ENCODE measurements at regions not wholly inside any gene's neighbourhood (a gene's known extent, or its start where the extent isn't known, plus 50 kb on each side); places are given as distances from the start of the nearest gene placed in this dataset.

DNA sequence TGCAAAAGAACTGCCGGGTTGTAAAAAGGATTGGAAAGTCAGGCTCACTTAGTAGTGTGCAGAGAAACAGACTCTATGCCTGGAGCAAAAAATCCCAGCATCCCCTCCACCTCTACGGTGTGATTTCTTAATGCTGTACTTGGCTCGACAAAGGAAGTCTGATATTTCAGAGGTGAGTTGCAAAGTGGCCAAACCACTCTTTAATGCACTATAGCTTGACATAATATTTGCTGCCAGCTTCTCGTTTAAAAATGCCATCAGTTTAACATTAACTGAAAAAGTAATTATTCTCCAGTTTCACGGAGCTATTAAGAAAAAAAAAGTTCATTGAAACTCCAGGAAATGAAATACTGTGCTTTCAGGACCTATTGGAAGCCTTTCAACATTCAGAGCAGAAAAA is 448.3 kb upstream of the ZFP42 start:
- Histone ChIP-seq H3K27ac (ENCODE audit: insufficient read length, low read depth, low read length) (no peak overlapping the region), H2BK20ac (ENCODE audit: low read depth, low read length, poor library complexity, severe bottlenecking) (no peak overlapping the region), H4K8ac (replicated peaks; ENCODE audit: insufficient read length, low read depth, low read length) (no peak overlapping the region), H4K20me1 (ENCODE audit: control insufficient read depth, insufficient read depth, insufficient read length) (no peaks in the 10 kb centered on the region), H3K14ac (ENCODE audit: insufficient read depth, low read length) (no peak overlapping the region), H3K9ac (ENCODE audit: extremely low read depth, insufficient read length, low read length) (no peak overlapping the region), H4K91ac (ENCODE audit: insufficient read length, low read depth, low read length) (no peak overlapping the region), H2BK5ac (ENCODE audit: insufficient read length, low read length) (no peak overlapping the region), H3K23ac (ENCODE audit: insufficient read length, low read depth, low read length) (no peak overlapping the region), H2BK120ac (ENCODE audit: low read depth, low read length, poor library complexity, severe bottlenecking) (no peak overlapping the region), H3K23me2 (ENCODE audit: insufficient read length, low read depth, low read length, poor library complexity, severe bottlenecking) (no peaks in the 10 kb centered on the region), H3K56ac (ENCODE audit: insufficient read length, low read depth, low read length) (no peak overlapping the region), H2AFZ (ENCODE audit: low read length) (no peak overlapping the region), H3K18ac (ENCODE audit: insufficient read length, low read depth, low read length) (no peak overlapping the region), H3K27me3 (ENCODE audit: insufficient read depth, low read length) (no peaks in the 10 kb centered on the region), H2BK12ac (ENCODE audit: insufficient read length, low read depth, low read length) (no peak overlapping the region), H2AK5ac (ENCODE audit: insufficient read length, low read length) (no peak overlapping the region), H3K4me2 (ENCODE audit: insufficient read depth, insufficient read length, low read length) (no peak overlapping the region), H3K4me1 (ENCODE audit: insufficient read depth, low read length) (no peaks in the 10 kb centered on the region; the same call in 1 of the 2 replicates), H3K9me3 (ENCODE audit: control insufficient read depth, low read depth, low read length) (no peaks in the 10 kb centered on the region), H2BK15ac (ENCODE audit: low read depth, low read length) (no peak overlapping the region), H4K5ac (ENCODE audit: insufficient read length, low read depth, low read length) (no peak overlapping the region), H3K79me2 (ENCODE audit: insufficient read depth, low read length) (no peaks in the 10 kb centered on the region), H3K79me1 (ENCODE audit: insufficient read depth, low read depth, low read length, poor library complexity, severe bottlenecking) (no peaks in the 10 kb centered on the region), H3T11ph (ENCODE audit: low read length) (no peak overlapping the region), H3K4ac (ENCODE audit: low read depth, low read length) (no peak overlapping the region)
- Mint-ChIP-seq H3K27me3 (ENCODE audit: low read depth) (no peaks in the 10 kb centered on the region), H3K36me3 (ENCODE audit: insufficient read depth in 1 of 3, low read depth in 3 of 3) (no peaks in the 10 kb centered on the region; a peak in 1 of 7 replicates), H3K4me1 (peaks cover 5% of the 10 kb centered on the region in 2 experiments; a peak in 2 of 4 replicates), H3K9me3 (no peaks in the 10 kb centered on the region; a peak in 1 of 5 replicates), H3K4me3 (no peak overlapping the region), H3K27ac (no peak overlapping the region)
- WGBS (ENCODE audit: extremely low coverage, insufficient read length, low lambda C conversion rate) = no CpG with 5 or more reads among the region's 5 CpGs
- TF ChIP-seq, protein P1, sequence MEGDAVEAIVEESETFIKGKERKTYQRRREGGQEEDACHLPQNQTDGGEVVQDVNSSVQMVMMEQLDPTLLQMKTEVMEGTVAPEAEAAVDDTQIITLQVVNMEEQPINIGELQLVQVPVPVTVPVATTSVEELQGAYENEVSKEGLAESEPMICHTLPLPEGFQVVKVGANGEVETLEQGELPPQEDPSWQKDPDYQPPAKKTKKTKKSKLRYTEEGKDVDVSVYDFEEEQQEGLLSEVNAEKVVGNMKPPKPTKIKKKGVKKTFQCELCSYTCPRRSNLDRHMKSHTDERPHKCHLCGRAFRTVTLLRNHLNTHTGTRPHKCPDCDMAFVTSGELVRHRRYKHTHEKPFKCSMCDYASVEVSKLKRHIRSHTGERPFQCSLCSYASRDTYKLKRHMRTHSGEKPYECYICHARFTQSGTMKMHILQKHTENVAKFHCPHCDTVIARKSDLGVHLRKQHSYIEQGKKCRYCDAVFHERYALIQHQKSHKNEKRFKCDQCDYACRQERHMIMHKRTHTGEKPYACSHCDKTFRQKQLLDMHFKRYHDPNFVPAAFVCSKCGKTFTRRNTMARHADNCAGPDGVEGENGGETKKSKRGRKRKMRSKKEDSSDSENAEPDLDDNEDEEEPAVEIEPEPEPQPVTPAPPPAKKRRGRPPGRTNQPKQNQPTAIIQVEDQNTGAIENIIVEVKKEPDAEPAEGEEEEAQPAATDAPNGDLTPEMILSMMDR (conservative IDR thresholded peaks at IDR 0.05) = no peak
- no peak for DNase-seq
